Islet of Langerhans (tissue), 1 donor: ENCODE measurements at regions not wholly inside any gene's neighbourhood (a gene's known extent, or its start where the extent isn't known, plus 50 kb on each side); places are given as distances from the start of the nearest gene placed in this dataset.

ENCODE experiments used
- FAIRE-seq: peaks from one replicate; lab custom pipeline; 2011; peaks lifted over from hg19 to GRCh38; lab: Jason Lieb, UNC

DNA sequence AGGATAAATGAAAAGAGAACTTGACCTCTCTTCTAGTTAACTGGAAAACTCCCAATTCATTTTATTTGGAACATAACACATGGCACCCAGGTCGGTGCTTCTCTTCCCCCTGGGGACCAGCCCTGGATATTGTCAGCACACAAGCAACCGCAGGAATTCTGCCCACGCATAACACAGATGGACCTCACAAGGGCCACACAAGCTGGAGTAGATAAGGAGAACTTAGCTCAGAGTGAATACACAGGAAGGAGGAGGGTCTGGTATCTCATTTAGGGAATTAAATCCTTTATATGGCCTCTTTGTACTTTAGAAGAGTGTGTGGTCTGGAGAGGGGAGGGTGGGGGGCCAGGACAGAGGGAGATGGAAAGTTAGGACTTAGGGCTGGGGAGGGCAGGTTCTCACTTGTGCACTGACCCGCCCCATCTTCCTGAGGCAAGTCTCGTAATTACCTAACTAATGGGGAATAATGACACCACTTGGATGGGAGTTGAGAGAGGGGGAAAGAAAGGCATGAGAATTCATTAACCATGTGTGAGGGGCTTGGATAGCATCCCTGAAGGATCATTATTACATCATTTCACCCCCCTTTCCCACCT lies 341.2 kb upstream of the WWC1 start:
- FAIRE-seq = no peak

DNA sequence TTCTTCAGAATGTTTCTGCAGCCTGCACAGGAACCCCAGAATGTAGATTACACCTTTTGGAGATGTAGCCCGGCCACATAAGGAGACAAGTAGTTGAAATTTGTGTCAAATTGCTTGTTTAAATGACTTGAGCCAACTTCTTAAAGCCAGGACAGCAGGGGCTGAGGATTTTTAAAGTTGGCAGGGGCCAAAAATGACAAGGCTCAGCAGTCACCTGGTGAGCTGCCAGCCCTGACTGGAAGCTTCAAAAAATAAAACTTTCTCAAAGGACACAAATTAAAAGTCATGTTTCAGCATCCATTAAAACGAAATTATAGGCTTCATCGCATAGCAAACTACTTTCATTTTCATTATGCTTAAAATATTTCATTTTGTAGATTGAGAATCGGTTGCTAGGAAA lies 340.3 kb upstream of the WWC1 start:
- no peak for FAIRE-seq

DNA sequence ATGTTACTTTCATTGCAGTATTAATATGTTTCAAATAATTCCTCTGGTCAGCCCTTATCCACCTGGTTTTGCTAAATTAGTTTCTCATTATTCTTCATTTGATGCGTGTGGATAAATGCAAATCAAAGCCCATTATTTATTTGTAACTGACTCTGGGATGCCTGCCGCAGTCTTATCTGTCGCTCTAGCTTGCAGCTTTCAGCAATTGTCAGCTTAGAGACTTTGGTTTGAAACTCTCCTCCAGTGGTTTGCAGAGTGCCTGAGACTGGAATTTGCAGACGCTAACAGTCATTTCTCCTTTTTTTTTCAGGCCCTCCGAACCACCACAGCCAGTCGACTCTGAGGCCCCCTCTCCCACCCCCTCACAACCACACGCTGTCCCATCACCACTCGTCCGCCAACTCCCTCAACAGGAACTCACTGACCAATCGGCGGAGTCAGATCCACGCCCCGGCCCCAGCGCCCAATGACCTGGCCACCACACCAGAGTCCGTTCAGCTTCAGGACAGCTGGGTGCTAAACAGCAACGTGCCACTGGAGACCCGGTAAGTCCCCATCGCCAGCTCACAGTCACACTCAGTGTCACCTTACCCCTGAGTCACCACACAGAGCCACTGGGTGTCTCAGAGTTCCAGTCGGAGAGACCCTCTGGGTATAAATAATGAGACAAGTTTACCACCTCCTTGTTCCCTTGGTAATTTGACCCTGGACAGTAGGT lies 339.0 kb upstream of the WWC1 start:
- no peak for FAIRE-seq

DNA sequence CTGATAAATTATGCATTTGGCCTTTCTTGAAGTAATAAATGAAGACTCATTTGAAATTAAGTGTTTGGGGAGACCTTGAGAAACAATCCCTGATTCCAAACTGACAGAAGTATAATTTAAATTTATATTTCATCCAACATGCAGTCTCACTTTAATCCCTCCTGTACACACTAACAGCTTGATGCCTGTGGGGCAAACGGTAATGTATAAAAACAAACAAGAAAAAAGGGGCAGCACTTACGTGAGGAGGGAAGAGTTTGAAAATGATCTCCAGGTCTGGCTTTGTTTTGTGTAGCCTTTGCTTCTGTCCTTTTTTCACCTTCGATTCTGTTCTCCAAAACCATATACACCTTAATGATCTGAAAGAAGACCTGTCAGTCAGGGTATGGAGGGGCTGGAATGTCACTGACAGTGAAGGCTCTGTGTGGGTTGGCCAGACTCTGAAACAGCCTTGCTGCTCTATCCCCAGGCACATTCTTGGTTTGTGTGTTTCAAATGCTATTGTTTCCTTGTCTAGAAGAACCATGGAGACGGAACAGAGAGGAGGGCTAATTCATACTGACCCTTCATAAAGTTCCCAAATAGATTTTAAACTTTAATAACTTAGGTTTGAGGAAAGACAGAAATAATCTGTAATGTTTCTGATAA lies 338.2 kb upstream of the WWC1 start:
- FAIRE-seq = no peak

DNA sequence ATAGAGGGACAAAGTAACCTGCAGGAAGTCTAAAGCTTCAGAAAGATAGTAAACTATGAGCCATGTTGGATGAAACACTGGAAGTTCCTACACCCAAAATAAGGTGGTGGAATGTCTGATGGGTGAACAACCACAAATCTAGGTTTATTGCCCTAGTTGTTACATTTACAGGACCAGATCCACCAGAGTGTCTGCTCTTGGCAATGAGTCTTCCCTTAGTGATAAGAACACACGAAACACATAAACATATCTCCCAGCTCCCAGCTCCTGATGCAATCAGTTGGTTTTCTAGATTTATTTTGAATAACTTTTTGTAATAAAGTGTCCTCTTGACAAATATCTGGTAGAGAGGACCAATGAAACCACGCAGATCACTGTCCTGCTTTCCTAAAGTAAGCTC lies 329.7 kb upstream of the WWC1 start:
- no peak for FAIRE-seq

DNA sequence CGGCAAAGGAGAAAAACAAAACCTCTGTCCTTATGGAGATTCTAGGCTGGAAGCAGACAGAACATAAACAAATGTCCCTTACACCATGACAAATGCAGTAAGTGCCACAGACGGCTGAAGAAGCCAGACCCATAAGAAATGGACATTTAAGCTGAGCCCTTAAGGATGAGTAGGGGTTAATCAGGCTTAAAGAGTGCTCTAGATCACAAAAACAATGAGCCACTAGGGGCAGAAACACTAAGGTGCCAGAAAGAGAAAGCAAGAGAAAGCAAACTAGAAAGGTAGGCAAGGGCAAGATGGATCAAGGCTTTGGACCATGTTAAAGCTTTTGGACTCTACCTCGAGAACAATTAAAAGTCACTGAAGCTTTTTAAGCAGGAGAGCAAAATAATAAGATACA lies 326.9 kb upstream of the WWC1 start:
- FAIRE-seq = no peak

DNA sequence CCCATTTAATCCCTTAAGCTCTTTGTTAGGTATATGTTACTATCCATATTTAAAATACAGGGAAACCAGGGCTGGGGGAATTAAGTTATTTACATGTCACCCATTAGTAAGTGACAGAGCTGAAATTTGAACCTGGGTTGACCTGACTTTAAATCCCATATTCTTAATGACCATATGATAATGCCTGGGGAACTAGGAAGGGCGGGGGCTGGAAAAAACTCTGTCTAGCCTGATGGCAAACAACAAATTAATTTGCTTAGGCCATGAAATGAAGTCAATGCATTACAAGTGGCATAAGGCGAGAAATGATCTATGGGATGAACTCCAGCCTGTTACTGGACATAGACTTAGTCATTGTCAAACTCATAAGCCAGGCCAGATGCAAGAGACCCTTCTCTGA lies 325.7 kb upstream of the WWC1 start:
- no peak for FAIRE-seq

DNA sequence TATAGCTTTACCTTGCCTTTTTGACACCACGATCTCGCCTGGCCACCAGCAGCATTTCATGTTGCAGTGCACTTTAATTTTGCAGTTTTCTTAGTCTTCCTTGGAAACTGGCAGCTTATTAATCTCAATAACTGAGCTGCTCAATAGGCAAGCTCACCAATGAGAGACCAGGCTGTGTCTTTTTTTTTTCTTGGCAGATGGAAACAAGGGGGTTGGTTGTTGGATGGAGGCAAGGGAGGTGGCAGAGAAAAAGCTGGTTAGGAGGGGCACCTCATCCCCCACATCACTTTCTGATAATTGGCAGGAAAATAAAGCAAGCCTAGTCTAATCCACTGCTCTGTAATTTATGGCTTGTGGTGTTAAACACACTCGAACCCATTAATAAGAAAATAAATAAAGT lies 324.5 kb upstream of the WWC1 start:
- no peak for FAIRE-seq

DNA sequence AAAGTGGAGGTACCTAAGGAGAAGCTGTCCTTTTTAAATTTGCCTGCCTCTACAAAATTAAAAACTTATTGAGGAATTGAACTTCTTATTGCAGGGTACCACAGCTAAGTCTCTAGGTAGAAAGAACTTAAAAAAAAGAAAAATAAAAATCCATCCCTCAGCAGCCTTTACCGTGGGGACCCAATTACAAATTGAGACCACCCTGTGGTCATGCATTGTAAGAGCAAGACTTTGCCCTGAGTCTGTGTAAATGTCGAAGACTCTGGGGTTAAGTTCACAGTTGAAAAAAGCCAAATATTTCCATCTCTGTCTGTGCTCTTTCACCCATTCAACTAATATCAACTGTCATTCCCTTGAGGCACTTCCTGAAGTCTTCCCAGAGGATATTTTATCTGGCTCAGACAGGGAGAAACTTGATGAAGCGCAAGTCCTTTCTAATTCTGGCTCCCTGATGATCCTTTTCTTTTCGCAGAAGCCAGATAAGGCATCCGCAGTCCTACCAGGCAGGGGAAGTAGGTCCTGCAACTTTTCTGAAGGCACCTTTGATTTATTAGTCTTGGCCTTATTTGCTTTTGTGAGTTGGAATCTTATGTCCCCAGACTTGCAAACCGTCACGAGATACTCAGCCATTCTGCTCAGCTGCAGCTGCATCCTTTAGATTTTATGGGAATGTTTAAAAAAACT lies 323.8 kb upstream of the WWC1 start:
- no peak for FAIRE-seq

DNA sequence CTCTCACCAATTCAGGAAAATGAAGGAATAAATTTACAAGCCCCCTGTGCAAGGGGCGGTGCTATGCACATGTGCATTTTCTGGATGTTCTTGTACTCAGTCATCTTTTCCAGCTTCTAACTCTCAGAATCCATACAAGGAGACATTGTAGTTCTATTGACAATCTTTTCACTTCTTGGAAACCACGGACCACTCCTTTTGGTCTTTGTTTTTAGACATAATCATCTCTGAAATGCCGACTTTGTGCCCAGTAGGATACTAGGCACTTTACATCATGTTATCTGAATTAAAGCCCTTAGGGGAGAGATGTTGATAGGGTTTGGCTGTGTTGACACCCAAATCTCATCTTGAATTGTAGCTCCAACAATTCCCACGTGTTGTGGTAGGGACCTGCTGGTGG lies 322.6 kb upstream of the WWC1 start:
- FAIRE-seq = no peak

DNA sequence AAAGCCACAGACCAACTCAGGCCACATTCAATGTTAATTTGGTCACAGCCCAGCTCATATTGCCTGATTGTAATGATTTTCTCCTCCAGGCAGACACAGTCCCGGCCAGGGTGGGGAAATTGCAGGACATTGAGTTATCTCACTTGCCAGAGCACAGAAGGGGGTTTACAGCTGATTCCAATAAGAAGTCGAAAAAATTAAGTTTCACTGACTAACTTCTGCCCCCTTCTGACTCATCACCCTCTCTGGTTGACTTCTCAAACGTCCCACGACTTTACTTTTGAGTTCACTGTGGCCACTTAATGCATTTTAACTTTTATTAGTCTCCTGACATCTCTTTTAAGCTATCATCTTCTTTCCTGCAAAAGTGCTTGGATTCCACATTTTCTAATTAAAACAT lies 321.4 kb upstream of the WWC1 start:
- FAIRE-seq = no peak

DNA sequence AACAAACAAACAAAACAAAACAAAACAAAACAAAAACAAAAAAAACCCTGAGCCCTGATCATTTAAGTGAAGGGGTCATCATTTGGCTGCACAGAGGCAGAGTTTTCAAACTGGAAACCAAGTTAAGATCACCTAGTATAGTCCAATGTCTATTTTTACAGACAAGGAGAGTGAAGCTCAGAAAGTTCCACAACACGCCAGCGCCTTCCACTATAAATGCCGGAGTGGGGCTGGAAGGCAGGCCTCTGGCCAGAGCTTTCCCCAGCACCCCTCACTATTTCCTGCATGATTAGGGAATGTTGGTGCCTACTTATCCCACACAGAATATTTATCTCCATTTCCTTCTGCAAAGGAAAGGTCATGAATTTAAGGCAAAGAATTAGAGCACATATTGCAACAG lies 319.7 kb upstream of the WWC1 start:
- FAIRE-seq = no peak

DNA sequence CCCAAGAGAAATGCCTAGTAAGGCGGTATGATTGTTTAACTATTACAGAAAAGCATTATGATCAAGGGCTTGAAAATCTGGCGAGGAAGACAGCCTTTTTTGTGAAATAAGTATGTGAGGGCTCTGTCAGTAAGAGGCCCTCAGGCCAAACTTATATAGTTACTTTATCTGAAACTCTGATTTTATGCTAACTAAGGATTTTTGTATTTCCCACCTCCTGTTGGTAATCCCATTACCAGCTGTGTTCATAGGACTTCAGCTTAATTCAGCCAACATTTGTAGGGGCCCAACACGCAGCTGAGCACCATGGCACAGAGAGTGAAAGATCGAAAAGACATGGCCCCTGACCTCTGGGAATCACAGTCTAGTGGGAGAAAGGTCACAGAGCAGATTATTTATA lies 318.3 kb upstream of the WWC1 start:
- no peak for FAIRE-seq

DNA sequence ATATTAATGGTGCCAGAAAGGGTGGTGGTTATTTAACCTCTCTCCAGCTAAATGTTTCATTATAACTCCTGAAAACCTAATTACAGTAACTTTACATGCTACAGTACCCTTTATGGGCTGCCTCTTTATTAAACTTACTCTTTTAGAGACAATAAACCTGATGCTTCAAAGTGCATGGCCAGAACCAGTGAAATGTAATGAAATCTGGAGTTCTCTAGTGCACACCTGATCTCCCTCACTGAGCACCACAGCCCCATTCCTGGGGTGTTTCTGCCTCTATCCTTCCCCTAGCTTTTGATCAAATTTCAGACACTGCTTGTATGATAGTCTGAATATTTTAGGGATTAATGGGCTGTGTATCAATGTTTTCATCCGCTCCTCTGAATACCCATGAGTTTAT lies 306.5 kb upstream of the WWC1 start:
- FAIRE-seq = no peak

DNA sequence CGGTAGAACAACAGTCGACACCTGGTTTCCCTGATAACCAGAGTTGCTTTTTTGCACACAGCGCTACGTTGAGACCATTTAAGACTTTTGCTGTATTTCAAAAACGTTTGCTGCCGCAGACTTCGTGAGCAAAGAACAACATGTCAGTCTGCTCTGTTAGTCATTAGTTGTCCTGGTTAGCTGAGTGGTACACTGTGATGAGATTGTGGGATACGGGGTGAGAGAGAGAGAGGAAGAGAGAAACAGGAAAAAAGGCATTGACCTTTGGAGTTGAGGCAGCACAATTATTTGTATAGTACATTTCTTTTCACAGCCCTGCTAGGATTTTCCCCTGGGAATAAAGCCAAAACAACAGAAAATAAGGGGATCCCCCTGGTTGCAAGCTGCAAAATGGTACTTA lies 306.1 kb upstream of the WWC1 start:
- no peak for FAIRE-seq

DNA sequence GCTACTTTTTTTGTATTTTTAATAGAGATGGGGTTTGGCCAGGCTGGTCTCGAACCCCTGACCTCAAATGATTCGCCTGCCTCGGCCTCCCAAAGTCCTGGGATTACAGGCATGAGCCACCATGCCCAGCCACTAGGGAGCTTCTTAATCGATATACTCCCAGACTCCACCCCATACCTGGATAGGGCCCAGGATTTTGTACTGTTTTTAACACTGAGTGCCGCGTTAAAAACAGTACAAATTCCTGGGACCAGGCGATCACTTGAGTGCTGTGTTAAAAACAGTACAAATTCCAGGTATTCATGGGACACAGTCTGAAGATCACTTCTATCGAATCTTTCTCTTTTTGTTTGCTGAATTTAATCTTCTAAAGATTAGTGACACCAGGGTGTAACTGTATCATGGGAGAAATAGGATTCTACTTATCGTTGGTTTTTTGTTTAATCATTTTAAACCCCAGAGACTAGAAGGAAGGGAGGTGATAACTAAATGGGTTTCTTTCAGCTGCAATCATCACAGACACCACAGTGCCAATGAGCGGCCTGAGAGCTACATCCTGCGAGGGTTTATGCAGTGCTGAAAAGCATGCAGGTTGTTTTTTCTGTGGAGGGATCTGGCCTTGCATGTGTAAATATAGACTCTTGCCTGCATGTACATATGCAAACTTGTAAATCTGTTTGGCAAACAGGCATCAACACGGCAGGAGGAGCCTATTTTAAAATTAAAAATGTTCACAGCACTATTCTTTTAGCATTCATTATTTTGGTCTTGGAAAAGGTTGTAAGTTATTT lies 303.8 kb upstream of the WWC1 start:
- no peak for FAIRE-seq

DNA sequence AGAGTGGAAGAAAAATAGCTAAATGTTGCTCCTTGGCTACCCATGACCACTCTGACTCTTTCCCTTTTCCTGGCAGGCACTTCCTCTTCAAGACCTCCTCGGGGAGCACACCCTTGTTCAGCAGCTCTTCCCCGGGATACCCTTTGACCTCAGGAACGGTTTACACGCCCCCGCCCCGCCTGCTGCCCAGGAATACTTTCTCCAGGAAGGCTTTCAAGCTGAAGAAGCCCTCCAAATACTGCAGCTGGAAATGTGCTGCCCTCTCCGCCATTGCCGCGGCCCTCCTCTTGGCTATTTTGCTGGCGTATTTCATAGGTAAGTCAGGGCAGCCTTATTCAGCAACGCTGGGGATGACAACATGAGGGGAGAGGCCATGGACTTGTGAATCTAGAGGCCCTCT lies 298.6 kb upstream of the WWC1 start:
- no peak for FAIRE-seq

DNA sequence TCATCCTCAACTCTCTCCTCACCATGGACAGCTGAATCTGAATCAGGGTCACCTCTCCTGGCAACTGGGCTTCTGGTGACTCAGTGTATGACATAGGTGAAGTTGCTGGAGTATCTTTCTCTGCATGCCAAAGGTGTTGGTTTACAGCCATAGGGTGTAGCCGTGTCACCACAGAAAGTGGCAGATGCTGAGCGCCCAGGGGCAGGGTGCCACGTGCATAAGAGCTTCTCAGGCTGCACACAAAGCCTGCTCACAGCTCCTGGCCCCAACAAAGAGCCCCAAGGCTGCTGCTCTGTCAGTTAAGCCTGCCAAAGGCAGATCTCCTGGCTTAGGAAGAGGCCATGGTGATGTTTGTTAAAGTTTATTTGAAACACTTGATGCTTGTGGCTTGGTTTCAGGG lies 297.7 kb upstream of the WWC1 start:
- no peak for FAIRE-seq

DNA sequence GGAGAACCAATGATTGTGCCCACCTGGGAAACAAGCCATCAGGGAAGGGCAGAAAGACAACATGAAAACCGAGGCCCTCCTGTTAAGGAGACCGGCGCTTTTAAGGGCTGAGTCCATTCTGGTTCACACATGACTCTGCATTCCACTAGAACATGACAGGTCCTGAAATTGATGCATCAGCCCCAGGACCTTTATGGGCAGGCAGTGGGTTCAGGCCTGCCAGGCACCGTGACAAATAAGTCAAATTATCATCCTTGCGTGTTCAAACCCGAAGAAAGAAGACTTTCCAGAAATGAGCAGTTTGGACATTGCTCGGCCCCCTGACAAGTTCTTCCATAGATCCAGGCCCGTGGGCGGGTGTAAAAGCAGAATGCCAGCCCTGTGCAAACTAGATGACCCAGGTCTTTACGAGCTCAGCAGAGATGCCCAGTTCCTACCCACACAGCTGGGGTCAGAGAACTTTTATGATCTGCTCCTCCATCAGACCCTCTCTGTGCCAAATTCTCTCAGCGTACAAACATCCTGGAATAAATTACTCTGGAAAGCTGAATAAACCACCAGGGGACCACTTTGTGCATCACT lies 295.5 kb upstream of the WWC1 start:
- no peak for FAIRE-seq

DNA sequence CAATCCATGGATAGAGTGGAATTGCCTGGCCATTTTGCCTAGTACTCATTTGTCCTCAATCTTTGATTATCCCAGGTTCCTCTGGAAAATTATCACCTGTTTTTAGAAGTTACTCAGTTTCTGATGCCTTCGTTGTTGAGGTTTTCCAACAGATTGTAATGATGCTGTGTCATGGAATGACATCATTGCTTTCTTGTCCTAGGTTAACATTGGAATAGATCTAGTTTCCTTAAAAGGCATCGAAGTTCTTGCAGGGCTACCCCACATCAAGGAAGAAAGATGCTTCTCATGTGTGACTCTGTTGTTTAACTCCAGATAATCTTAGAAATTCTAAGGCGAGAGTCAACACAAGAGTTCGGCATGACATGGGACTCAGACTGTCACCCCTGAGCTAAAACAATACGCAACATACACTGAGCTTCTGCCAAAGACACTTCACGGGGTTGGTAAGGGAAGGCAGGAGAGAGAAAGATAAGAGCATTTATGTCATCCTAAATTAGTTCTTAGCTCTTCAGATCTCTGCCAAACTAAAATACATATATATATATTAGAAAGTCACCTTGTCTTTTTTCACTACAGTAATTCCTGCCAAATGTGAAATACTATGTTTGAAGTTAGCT lies 293.2 kb upstream of the WWC1 start:
- FAIRE-seq = no peak

DNA sequence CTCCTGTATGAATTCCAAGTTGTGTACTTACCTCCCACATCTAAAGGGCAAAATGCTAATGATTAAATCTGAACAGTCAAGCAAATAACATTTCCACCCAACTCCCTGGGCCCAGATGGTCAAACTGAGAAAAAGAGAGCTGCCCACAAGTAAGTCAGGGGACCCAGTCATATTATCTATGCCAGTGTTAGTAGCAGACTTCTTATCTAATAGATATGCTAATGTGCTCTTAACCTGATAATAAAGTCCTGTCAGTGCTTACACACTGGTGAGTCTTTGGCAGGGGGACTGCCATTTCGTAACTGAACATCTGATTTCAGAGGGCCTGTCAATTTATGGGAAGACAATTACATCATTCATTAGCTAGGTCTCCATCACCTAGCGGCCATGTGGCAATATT lies 292.3 kb upstream of the WWC1 start:
- no peak for FAIRE-seq

DNA sequence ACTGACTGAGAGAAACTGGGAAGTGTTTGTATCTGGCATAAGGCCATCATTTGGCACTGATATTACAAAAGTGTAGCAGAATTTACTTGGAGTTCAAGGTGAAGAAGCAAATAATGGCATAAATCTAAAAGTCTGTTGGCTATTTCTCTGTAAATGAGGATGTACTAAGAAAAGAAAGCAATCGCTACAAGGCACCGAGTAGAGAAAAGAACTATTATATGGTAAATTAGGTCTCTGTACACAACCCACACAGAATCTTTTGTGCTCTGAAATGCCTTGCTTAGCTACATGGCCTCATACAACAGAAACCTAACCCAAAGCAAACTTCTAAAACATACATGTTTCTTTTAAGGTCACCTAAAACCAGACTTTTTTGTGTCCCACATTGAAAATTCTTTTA lies 290.1 kb upstream of the WWC1 start:
- FAIRE-seq = no peak
